GM20000 (cell line): ENCODE measurements at regions not wholly inside any gene's neighbourhood (a gene's known extent, or its start where the extent isn't known, plus 50 kb on each side); places are given as distances from the start of the nearest gene placed in this dataset.

Experiments
- DNase-seq: peaks from one replicate; pipeline ENCODE4 v3.0.0; 2012; ENCODE audit warnings: low spot score
- CTCF ChIP-seq: IDR thresholded peaks from 2 replicates; pipeline ENCODE4 v1.5.1; 2012; ENCODE audit warnings: mild to moderate bottlenecking, control low read depth; ENCODE audit errors: extremely low read depth, missing control alignments

- no peak for TF ChIP-seq CTCF
- no peak for DNase-seq
Observed at GRCh38 chr10:120978589-120979252, 127.6 kb downstream of the WDR11 start.

GRCh38 chr10:120979435-120980278 lies 128.5 kb downstream of the WDR11 start:
- no peak for DNase-seq
- TF ChIP-seq CTCF, result no peak

- DNase-seq, result no peak
- TF ChIP-seq CTCF, result no peak
Observed at GRCh38 chr10:120980279-120981255, 129.4 kb downstream of the WDR11 start.

- no peak for TF ChIP-seq CTCF
- no peak for DNase-seq
Observed at GRCh38 chr10:120981601-120982391, 130.6 kb downstream of the WDR11 start.

- TF ChIP-seq CTCF, result no peak
- DNase-seq, result no peak
Observed at GRCh38 chr10:120982507-120982906, 131.3 kb downstream of the WDR11 start.

- no peak for TF ChIP-seq CTCF
- no peak for DNase-seq
Observed at GRCh38 chr10:120983721-120984120, 132.6 kb downstream of the WDR11 start.
